Kidney epithelial cell (primary cell): ENCODE measurements at regions not wholly inside any gene's neighbourhood (a gene's known extent, or its start where the extent isn't known, plus 50 kb on each side); places are given as distances from the start of the nearest gene placed in this dataset.

Experiments
- DNase-seq: peaks from one replicate; pipeline ENCODE4 v3.0.0-alpha.2; 2010; ENCODE audit warnings: low read depth
- H3K27me3 ChIP-seq: 2 replicates; pipeline ENCODE4 v1.6.0; 2011; ENCODE audit warnings: low read length; ENCODE audit not compliant: control insufficient read depth, insufficient read depth
- H3K36me3 ChIP-seq: 2 replicates; pipeline ENCODE4 v1.5.1; 2011; ENCODE audit warnings: low read length; ENCODE audit not compliant: control insufficient read depth, insufficient read depth
- H3K4me3 ChIP-seq: 2 replicates; pipeline ENCODE4 v1.5.1; 2011; ENCODE audit warnings: low read depth, mild to moderate bottlenecking, control low read depth, low read length
- TF ChIP-seq, protein P1 (sequence below): IDR thresholded peaks from 2 replicates; pipeline ENCODE4 v1.5.1; 2011; ENCODE audit warnings: mild to moderate bottlenecking, moderate library complexity, low read length, control low read depth, inconsistent platforms; ENCODE audit not compliant: insufficient read depth, poor library complexity, severe bottlenecking

DNA sequence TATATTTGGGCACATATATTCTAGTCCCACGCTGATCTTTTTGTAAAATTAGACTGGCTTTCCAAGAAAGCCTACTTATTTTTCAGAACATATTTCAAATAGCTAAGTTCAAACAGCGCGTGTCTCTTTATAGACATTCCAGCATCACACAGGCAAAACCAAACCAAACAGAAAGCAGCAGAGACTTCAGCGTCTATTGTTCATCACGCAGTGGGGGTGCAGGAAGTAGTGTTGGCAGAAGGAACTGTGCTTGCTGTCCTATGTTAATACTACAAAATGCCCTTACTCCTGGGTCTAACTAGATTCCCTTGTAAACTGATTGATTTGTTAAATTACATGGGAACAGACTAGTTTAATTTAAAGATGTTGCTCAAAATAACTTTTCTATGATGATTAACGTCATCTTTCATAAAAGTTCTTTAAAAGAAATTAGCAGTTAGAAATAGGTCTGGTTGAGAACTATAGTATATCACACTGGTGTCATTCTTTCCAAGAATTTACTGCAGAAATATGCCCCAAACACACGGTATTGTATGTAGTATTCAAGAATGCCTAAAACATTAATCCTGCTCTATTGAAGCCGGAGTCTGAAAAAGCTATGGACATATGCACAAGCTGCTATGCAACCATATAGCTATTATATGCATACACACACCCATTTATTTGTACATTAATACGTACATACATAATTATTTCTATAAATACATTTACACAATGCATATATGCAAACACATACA, 436.3 kb downstream of the CBLN2 start:
- no peak for DNase-seq
- TF ChIP-seq, protein P1, sequence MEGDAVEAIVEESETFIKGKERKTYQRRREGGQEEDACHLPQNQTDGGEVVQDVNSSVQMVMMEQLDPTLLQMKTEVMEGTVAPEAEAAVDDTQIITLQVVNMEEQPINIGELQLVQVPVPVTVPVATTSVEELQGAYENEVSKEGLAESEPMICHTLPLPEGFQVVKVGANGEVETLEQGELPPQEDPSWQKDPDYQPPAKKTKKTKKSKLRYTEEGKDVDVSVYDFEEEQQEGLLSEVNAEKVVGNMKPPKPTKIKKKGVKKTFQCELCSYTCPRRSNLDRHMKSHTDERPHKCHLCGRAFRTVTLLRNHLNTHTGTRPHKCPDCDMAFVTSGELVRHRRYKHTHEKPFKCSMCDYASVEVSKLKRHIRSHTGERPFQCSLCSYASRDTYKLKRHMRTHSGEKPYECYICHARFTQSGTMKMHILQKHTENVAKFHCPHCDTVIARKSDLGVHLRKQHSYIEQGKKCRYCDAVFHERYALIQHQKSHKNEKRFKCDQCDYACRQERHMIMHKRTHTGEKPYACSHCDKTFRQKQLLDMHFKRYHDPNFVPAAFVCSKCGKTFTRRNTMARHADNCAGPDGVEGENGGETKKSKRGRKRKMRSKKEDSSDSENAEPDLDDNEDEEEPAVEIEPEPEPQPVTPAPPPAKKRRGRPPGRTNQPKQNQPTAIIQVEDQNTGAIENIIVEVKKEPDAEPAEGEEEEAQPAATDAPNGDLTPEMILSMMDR, result no peak
- Histone ChIP-seq H3K36me3 (no peaks in the 10 kb centered on the region), H3K27me3 (no peaks in the 10 kb centered on the region), H3K4me3 (no peak overlapping the region)

DNA sequence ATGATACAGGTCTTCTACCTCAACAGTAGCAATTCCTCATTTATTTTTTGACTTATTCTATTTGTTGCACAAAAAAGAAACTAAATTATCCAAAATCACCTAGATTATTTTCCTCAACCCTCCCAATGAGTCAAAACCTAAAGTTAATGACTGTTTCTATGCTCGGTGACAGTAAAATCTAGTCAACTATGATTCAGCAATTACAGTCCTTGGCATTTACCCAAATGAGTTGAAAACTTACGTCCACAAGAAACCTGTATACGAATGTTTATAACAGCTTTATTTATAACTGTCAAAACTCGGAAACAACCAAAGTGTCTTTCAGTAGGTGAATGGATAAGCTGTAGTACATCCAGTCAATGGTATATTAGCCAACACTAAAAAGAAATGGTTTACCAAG, 439.3 kb downstream of the CBLN2 start:
- Histone ChIP-seq H3K4me3 (no peak overlapping the region), H3K36me3 (no peaks in the 10 kb centered on the region), H3K27me3 (no peaks in the 10 kb centered on the region)
- DNase-seq, result no peak
- TF ChIP-seq, protein P1, result no peak

DNA sequence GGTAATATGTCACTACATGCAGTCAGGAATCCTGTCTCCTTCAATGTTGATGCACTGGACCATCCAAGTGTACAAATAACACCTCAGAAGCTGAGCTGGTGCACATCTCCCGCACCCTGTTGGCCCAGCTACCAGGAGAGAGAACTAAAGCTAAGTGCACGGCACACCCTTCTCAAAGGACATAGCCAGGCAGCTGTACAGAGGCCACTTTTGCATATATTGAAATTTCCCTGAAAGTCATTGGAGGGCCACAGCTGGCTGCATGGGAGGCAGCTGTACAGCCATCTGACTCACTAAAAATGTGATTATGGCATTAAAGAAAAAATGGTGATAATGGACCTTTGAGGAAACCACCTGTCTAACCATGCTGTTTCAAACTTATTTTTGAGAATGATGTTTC, 441.7 kb downstream of the CBLN2 start:
- TF ChIP-seq, protein P1, result no peak
- no peak overlapping the region for H3K4me3 ChIP-seq
- no peak for DNase-seq
- no peaks in the 10 kb centered on the region for H3K27me3 ChIP-seq
- H3K36me3 ChIP-seq, result no peaks in the 10 kb centered on the region

DNA sequence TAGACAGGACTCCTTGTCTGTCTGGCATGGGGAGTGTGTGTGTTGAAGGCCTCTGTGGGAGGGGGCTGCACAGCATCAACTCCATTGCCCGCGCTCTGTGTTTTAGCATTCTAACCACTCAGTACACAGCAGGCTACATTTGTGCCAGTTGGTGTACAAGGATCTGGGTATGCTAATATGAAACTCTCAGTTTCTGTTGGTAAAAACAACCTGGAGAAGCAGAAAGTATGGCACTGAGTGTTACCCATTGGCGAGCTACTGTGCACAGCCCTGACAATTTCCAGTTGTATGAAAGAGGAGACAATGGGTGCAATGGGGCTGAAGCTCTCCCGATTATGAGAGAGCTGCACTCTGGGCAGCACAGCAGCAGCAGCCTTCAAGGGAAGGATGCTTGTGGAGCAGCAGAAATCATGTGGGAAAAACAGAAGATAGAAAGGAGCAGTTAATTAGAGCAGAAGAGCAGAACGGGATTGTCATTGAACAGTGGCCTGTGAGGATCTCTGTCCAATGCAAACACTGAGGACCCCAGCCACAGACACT, 443.6 kb downstream of the CBLN2 start:
- no peaks in the 10 kb centered on the region for H3K36me3 ChIP-seq
- TF ChIP-seq, protein P1, result no peak
- no peak overlapping the region for H3K4me3 ChIP-seq
- DNase-seq, result no peak
- no peaks in the 10 kb centered on the region for H3K27me3 ChIP-seq

DNA sequence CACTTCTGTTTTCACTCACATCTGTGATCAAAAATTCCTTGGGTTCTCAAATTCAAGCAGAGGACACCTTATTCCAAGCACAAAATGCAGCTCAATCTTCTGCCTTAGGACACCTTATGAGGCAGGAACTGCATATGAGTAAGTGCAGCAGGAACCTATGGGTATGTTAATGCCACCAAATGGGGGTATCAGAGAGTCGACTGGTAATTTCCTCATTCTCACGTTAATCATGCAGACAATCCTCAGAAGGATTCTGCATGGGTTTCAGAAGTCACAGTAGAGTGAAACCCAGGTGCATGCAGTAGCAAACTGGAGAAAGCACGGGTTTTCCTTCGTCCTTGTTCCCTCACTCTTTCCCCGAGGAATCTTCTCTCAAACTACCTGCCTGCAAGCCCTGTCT, 452.8 kb downstream of the CBLN2 start:
- H3K27me3 ChIP-seq, result no peaks in the 10 kb centered on the region

More for the DNA sequence above, 452.8 kb downstream of the CBLN2 start:
- Histone ChIP-seq H3K36me3 (no peaks in the 10 kb centered on the region), H3K4me3 (no peak overlapping the region)
- no peak for DNase-seq
- TF ChIP-seq, protein P1, result no peak
